ENCODE measurements at regions not wholly inside any gene's neighbourhood (a gene's known extent, or its start where the extent isn't known, plus 50 kb on each side); places are given as distances from the start of the nearest gene placed in this dataset.

DNA sequence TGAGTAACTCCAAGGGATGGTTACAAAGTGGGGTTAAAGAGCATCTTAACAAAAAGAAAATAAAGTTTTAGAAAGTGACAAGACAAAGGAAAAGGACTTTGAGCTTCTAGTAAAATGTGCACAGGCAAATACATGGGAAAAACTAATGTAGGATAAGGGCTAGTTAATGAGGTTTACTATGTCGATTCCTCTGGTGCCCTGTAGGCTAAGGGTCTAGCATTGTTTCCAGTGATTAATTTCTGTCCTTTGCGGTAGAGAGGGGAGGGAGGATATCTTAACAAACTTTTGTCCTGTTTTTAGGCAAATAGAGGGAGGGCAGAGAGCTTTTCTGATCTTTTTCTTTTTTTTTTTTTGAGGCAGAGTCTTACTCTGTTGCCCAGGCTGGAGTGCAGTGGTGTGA lies 96.6 kb upstream of the SIAH1 start:
- TF ChIP-seq JUN (IDR thresholded peaks at IDR 0.05; ENCODE audit: borderline replicate concordance, insufficient read depth, insufficient read length, low read depth) (no peak), MYC (IDR thresholded peaks at IDR 0.05; ENCODE audit: low read depth, low read length) (no peak), FOS (IDR thresholded peaks at IDR 0.05; ENCODE audit: borderline replicate concordance, insufficient read depth, low read length) (no peak), POLR2AphosphoS5 (IDR thresholded peaks at IDR 0.05; ENCODE audit: insufficient read depth, low read depth, low read length) (no peak), POLR2A (IDR thresholded peaks at IDR 0.05; ENCODE audit: low read depth, low read length) (no peak), EZH2 (IDR thresholded peaks at IDR 0.05; ENCODE audit: borderline replicate concordance, low read depth, low read length, severe bottlenecking) (no peak), GATA2 (IDR thresholded peaks at IDR 0.05; ENCODE audit: insufficient read depth, insufficient read length, low read depth, low read length) (no peak)
- TF ChIP-seq, protein P1, sequence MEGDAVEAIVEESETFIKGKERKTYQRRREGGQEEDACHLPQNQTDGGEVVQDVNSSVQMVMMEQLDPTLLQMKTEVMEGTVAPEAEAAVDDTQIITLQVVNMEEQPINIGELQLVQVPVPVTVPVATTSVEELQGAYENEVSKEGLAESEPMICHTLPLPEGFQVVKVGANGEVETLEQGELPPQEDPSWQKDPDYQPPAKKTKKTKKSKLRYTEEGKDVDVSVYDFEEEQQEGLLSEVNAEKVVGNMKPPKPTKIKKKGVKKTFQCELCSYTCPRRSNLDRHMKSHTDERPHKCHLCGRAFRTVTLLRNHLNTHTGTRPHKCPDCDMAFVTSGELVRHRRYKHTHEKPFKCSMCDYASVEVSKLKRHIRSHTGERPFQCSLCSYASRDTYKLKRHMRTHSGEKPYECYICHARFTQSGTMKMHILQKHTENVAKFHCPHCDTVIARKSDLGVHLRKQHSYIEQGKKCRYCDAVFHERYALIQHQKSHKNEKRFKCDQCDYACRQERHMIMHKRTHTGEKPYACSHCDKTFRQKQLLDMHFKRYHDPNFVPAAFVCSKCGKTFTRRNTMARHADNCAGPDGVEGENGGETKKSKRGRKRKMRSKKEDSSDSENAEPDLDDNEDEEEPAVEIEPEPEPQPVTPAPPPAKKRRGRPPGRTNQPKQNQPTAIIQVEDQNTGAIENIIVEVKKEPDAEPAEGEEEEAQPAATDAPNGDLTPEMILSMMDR (IDR thresholded peaks at IDR 0.05; ENCODE audit: extremely low read depth in 1 of 2, insufficient read depth in 1 of 2, low read depth in 1 of 2, low read length in 2 of 2), result no peak
- TF ChIP-seq, protein P2, sequence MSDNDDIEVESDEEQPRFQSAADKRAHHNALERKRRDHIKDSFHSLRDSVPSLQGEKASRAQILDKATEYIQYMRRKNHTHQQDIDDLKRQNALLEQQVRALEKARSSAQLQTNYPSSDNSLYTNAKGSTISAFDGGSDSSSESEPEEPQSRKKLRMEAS (IDR thresholded peaks at IDR 0.05; ENCODE audit: insufficient read depth, insufficient read length), result no peak
- DNase-seq (ENCODE audit: low read depth, low spot score) (no peak), FAIRE-seq (no peak)
- no peaks in the 10 kb centered on the region for H3K36me3 ChIP-seq (ENCODE audit: control insufficient read depth in 2 of 2, extremely low read depth in 1 of 2, insufficient read depth in 2 of 2, low read length in 2 of 2)
- no peak overlapping the region for H3K4me3 ChIP-seq (replicated peaks in 1 of 3; ENCODE audit: insufficient read depth in 1 of 3, low read depth in 1 of 3, low read length in 3 of 3)
- peaks cover 0 to 2% of the 10 kb centered on the region in 2 experiments for H3K27me3 ChIP-seq (ENCODE audit: control insufficient read depth in 2 of 2, insufficient read depth in 2 of 2, low read length in 2 of 2)
- ChIA-PET CTCF (no interaction called here), POLR2A (no interaction called here)
- no peaks in the 10 kb centered on the region for H3K9me1 ChIP-seq (replicated peaks; ENCODE audit: control insufficient read depth, extremely low read depth, insufficient read depth, low read length)
- H2AFZ ChIP-seq (ENCODE audit: low read depth, low read length), result no peak overlapping the region
- dilution Hi-C loops (cut with MboI; ENCODE audit: extremely low pct_ligation_motif_present, low sequenced_read_pairs) (no loop called here), intact Hi-C loops (cut with micrococcal nuclease) (no loop called here)
- H3K79me2 ChIP-seq (ENCODE audit: control insufficient read depth, insufficient read depth, low read length), result no peaks in the 10 kb centered on the region
- no peaks in the 10 kb centered on the region for H3K4me1 ChIP-seq (ENCODE audit: control insufficient read depth, extremely low read depth, insufficient read depth, low read length)
- H3K9me3 ChIP-seq (replicated peaks; ENCODE audit: control insufficient read depth, insufficient read depth, low read length), result no peaks in the 10 kb centered on the region
- no TSS peak for BruUV-seq (replicated peaks)
- H3K9ac ChIP-seq (replicated peaks; ENCODE audit: extremely low read depth, insufficient read depth, low read length), result no peak overlapping the region
- no peaks in the 10 kb centered on the region for H4K20me1 ChIP-seq (replicated peaks; ENCODE audit: control insufficient read depth, extremely low read depth, insufficient read depth, low read length)
- no peak overlapping the region for H3K27ac ChIP-seq (ENCODE audit: insufficient read depth, low read depth, low read length)
- H3K4me2 ChIP-seq (ENCODE audit: insufficient read depth, low read length), result no peak overlapping the region

Data from endothelial cell of umbilical vein (primary cell).